SU-DHL-6 (cell line): ENCODE measurements at regions not wholly inside any gene's neighbourhood (a gene's known extent, or its start where the extent isn't known, plus 50 kb on each side); places are given as distances from the start of the nearest gene placed in this dataset.

Source experiments
- EZH2phosphoT487 ChIP-seq: fragments of 200-600 bp; sonication (generic), shearing (Covaris generic); conservative IDR thresholded peaks from 2 replicates; pipeline ENCODE4 v1.6.1; 2018; ENCODE audit warnings: mild to moderate bottlenecking, antibody characterized with exemption, low read length, moderate library complexity, mixed read lengths
- TF ChIP-seq, protein P1 (sequence below): fragments of 200-600 bp; sonication (generic); IDR thresholded peaks from one replicate; pipeline ENCODE4 v1.5.1; 2017; ENCODE audit warnings: antibody characterized with exemption, mild to moderate bottlenecking, low read length, moderate library complexity; ENCODE audit not compliant: insufficient read depth, poor library complexity, severe bottlenecking

- TF ChIP-seq, protein P1, sequence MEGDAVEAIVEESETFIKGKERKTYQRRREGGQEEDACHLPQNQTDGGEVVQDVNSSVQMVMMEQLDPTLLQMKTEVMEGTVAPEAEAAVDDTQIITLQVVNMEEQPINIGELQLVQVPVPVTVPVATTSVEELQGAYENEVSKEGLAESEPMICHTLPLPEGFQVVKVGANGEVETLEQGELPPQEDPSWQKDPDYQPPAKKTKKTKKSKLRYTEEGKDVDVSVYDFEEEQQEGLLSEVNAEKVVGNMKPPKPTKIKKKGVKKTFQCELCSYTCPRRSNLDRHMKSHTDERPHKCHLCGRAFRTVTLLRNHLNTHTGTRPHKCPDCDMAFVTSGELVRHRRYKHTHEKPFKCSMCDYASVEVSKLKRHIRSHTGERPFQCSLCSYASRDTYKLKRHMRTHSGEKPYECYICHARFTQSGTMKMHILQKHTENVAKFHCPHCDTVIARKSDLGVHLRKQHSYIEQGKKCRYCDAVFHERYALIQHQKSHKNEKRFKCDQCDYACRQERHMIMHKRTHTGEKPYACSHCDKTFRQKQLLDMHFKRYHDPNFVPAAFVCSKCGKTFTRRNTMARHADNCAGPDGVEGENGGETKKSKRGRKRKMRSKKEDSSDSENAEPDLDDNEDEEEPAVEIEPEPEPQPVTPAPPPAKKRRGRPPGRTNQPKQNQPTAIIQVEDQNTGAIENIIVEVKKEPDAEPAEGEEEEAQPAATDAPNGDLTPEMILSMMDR, result no peak
- TF ChIP-seq EZH2phosphoT487, result no peak
Observed at GRCh38 chr5:120386981-120387380, 77.1 kb upstream of the PRR16 start.
